PC-9 (cell line): ENCODE measurements at regions not wholly inside any gene's neighbourhood (a gene's known extent, or its start where the extent isn't known, plus 50 kb on each side); places are given as distances from the start of the nearest gene placed in this dataset.

ENCODE experiments used
- BruUV-seq: library from RNA; stranded (reverse); fragments of 400-500 nt; replicated peaks from 2 replicates; lab custom pipeline; 2021; lab: Mats Ljungman, UMichigan
- CTCF ChIA-PET: fragments of 300-600 bp; sonication (Branson Sonifier 250); formaldehyde crosslinking; loops from one replicate; lab custom pipeline; 2022; ENCODE audit warnings: antibody characterized with exemption; lab: Charles Lee
- POLR2A ChIA-PET: fragments of 300-600 bp; sonication (Branson Sonifier 250); formaldehyde crosslinking; loops from one replicate; lab custom pipeline; 2022; ENCODE audit warnings: antibody characterized with exemption; ENCODE audit not compliant: unreplicated experiment; lab: Charles Lee
- DNase-seq, 2 experiments: peaks; one replicate each; pipeline versions ENCODE4 v3.0.0 to v3.0.0-alpha.2; 2015 to 2022; ENCODE audit warnings: mixed read lengths in 1 of 2
- H2AFZ ChIP-seq: fragments of 200-600 bp; sonication (generic); 2 replicates; pipeline ENCODE4 v1.8.1; 2017; ENCODE audit warnings: antibody characterized with exemption
- H3F3A ChIP-seq: fragments of 200-600 bp; sonication (generic); 2 replicates; pipeline ENCODE4 v1.8.1; 2017; ENCODE audit warnings: antibody characterized with exemption, mild to moderate bottlenecking, low read depth; ENCODE audit not compliant: insufficient read depth
- H3K27ac ChIP-seq: fragments of 200-600 bp; sonication (generic); 2 replicates; pipeline ENCODE4 v1.6.1; 2016; ENCODE audit warnings: mixed run types
- H3K27me3 ChIP-seq: fragments of 200-600 bp; sonication (generic); 2 replicates; pipeline ENCODE4 v1.6.1; 2016; ENCODE audit warnings: low read depth, mixed run types; ENCODE audit not compliant: insufficient read depth
- H3K36me3 ChIP-seq: fragments of 200-600 bp; sonication (generic); 2 replicates; pipeline ENCODE4 v1.6.1; 2016; ENCODE audit warnings: low read depth, mixed run types
- H3K4me1 ChIP-seq: fragments of 200-600 bp; sonication (generic); replicated peaks from 2 replicates; pipeline ENCODE4 v1.6.1; 2016; ENCODE audit warnings: mixed run types; ENCODE audit not compliant: insufficient read depth
- H3K4me2 ChIP-seq: fragments of 200-600 bp; sonication (generic); 2 replicates; pipeline ENCODE4 v1.6.1; 2017; ENCODE audit warnings: mixed run types
- H3K4me3 ChIP-seq: fragments of 200-600 bp; sonication (generic); 2 replicates; pipeline ENCODE4 v1.6.1; 2016; ENCODE audit warnings: mixed run types
- H3K79me2 ChIP-seq: fragments of 200-600 bp; sonication (generic); 2 replicates; pipeline ENCODE4 v1.6.1; 2017; ENCODE audit warnings: low read depth, mixed run types
- H3K9me2 ChIP-seq: fragments of 200-600 bp; sonication (generic); 2 replicates; pipeline ENCODE4 v1.8.1; 2017; ENCODE audit warnings: mild to moderate bottlenecking; ENCODE audit not compliant: insufficient read depth
- H3K9me3 ChIP-seq: fragments of 200-600 bp; sonication (generic); 2 replicates; pipeline ENCODE4 v1.8.1; 2016; ENCODE audit warnings: low read depth; ENCODE audit not compliant: insufficient read depth
- H4K20me1 ChIP-seq: fragments of 200-600 bp; sonication (generic); 2 replicates; pipeline ENCODE4 v1.8.1; 2017; ENCODE audit not compliant: insufficient read depth
- EZH2 ChIP-seq: fragments of 200-600 bp; sonication (generic); IDR thresholded peaks from 2 replicates; pipeline ENCODE4 v1.8.0; 2017; ENCODE audit warnings: antibody characterized with exemption, low read depth
- intact Hi-C: fragments of 100-400 bp; cut with micrococcal nuclease; formaldehyde crosslinking; loops from one replicate; pipeline ENCODE4 v1.10.0; 2022; ENCODE audit not compliant: unreplicated experiment
- TF ChIP-seq, protein P1 (sequence below): fragments of 200-600 bp; sonication (generic); conservative IDR thresholded peaks from 2 replicates; pipeline ENCODE4 v1.6.1; 2017; ENCODE audit warnings: mixed run types, antibody characterized with exemption, mild to moderate bottlenecking, moderate library complexity

DNA sequence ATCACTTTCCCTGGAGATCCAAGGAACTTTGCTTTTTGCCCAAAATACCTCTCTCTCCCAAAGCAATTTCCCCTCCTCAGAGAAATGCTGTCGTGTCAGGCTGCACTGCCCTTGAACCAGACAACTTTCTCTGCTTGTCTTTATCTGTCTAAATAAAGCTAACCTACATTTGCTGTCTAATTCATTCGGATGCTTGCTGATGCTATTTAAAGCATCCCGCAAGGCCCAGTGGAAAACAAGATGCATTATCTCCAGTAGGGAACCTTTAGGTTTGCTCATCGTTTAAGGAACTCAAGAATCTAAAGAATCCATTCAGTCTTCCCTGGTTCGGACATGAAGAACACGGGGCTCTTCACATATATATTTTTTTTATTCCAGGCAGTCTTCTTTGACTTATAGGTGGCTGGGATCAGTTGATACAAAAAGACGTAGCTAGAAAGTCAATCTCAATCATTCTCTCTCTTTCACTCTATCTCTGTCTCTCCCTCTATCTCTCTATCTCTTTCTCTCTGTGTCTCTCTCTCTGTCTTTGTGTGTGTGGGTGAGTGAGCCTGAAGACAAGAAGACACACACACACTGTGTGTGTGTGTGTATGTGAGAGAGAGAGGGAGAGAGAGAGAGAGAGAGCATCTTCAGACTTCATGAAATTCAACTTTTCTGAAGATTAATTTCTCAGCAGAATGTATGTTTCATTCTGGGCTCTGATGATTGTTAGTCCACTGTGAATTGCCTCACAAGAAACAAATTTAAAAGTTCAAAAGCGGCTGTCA is 92.8 kb upstream of the MKLN1 start:
- Histone ChIP-seq H3K79me2 (no peaks in the 10 kb centered on the region), H3K9me2 (no peaks in the 10 kb centered on the region), H3K27me3 (no peaks in the 10 kb centered on the region), H4K20me1 (no peaks in the 10 kb centered on the region), H2AFZ (no peak overlapping the region), H3K4me3 (no peak overlapping the region), H3K27ac (no peak overlapping the region), H3K36me3 (no peaks in the 10 kb centered on the region), H3K9me3 (no peaks in the 10 kb centered on the region), H3F3A (peaks cover 16% of the 10 kb centered on the region), H3K4me1 (peaks cover 41% of the 10 kb centered on the region), H3K4me2 (peak overlapping the region; percentile 11; the same call in 1 of the 2 replicates)
- ChIA-PET CTCF (no interaction called here), POLR2A (interaction anchor here (0.5 to 0.9 kb wide), 3 partner anchors 92 to 221 kb away, joined by 3 to 8 read pairs (median 3); no protein-coding TSS in a partner anchor)
- TF ChIP-seq EZH2: no peak
- TF ChIP-seq, protein P1, sequence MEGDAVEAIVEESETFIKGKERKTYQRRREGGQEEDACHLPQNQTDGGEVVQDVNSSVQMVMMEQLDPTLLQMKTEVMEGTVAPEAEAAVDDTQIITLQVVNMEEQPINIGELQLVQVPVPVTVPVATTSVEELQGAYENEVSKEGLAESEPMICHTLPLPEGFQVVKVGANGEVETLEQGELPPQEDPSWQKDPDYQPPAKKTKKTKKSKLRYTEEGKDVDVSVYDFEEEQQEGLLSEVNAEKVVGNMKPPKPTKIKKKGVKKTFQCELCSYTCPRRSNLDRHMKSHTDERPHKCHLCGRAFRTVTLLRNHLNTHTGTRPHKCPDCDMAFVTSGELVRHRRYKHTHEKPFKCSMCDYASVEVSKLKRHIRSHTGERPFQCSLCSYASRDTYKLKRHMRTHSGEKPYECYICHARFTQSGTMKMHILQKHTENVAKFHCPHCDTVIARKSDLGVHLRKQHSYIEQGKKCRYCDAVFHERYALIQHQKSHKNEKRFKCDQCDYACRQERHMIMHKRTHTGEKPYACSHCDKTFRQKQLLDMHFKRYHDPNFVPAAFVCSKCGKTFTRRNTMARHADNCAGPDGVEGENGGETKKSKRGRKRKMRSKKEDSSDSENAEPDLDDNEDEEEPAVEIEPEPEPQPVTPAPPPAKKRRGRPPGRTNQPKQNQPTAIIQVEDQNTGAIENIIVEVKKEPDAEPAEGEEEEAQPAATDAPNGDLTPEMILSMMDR: no peak
- DNase-seq: no peak
- BruUV-seq: TSS peak; percentile 89
- intact Hi-C loops: loop anchor here (1.0 to 5.0 kb wide), 4 partner anchors 14 to 126 kb away; no protein-coding TSS in a partner anchor

DNA sequence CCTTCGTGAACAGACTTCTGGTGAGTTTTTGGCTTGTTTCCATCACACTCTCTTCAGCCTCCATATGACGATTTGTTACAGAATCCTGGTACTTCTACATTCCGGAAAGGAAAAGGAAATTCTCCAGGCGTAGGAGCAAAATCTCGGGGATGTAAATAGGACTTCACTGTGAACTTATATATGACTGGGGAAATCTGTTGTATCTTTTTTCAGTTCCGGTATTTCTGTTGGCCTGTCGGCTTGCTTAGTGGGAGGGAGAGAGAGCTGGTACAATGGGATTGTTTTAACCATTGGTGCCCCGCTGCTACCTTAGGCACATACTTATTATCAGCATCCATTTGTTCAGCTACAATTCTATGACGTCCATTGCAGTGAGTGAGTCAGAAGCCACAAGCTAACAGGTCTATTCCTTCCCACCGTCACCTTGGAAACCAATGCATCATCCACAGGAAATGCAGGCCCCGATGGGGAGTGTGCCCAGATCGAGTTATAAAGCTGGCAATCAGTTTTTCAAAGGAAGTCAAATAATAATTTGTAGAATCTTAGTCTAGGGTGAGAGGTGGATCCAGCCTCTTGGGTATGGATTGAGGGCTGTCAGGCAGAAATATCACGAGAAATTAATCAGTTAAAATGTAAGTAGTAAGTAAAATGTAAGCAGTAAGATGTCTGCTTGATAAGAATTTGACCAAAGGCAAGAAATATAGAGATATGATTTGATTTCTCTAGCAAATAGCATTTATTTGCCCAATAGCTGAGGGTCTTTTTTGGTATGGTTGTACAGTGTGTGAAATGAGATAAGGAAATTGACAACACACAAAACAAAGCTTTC is 92.0 kb upstream of the MKLN1 start:
- no peaks in the 10 kb centered on the region for H3K27me3 ChIP-seq
- H3F3A ChIP-seq: peaks cover 16% of the 10 kb centered on the region
- no peaks in the 10 kb centered on the region for H3K9me2 ChIP-seq
- H3K79me2 ChIP-seq: no peaks in the 10 kb centered on the region
- POLR2A ChIA-PET: interaction anchor here (0.5 to 0.9 kb wide), 3 partner anchors 91 to 220 kb away, joined by 3 to 8 read pairs (median 5); no protein-coding TSS in a partner anchor
- BruUV-seq: no TSS peak
- no peak overlapping the region for H3K4me3 ChIP-seq
- no peak overlapping the region for H2AFZ ChIP-seq
- no peaks in the 10 kb centered on the region for H3K36me3 ChIP-seq
- no peaks in the 10 kb centered on the region for H3K9me3 ChIP-seq
- CTCF ChIA-PET: interaction anchor here (0.5 kb wide), 1 partner anchor 67 kb away, joined by 3 read pairs; no protein-coding TSS in a partner anchor
- intact Hi-C loops: loop anchor here (1.0 to 5.0 kb wide), 4 partner anchors 14 to 127 kb away; no protein-coding TSS in a partner anchor
- peak overlapping the region; percentile 11 for H3K4me2 ChIP-seq
- H4K20me1 ChIP-seq: no peaks in the 10 kb centered on the region
- DNase-seq: peak; percentile 78 to 86
- H3K27ac ChIP-seq: peak overlapping the region; percentile 66
- no peak for TF ChIP-seq EZH2
- TF ChIP-seq, protein P1: no peak
- H3K4me1 ChIP-seq: peaks cover 41% of the 10 kb centered on the region

DNA sequence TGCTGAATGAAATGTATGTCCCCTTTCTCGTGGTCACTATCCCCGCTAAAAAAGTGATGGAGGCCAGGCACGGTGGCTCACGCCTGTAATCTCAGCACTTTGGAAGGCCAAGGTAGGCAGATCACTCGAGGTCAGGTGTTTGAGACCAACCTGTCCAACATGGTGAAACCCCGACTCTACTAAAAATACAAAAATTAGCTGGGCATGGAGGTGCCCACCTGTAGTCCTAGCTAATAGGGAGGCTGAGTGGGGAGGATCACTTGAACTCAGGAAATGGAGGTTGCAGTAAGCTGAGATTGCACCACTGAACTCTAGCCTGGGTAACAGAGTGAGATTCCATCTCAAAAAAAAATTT is 91.4 kb upstream of the MKLN1 start:
- intact Hi-C loops: loop anchor here (5.0 kb wide), 1 partner anchor 49 kb away; no protein-coding TSS in a partner anchor
- Histone ChIP-seq H3K27me3 (no peaks in the 10 kb centered on the region), H3K4me1 (peaks cover 39% of the 10 kb centered on the region), H3K36me3 (no peaks in the 10 kb centered on the region), H3K79me2 (no peaks in the 10 kb centered on the region), H3F3A (peaks cover 16% of the 10 kb centered on the region), H3K9me3 (no peaks in the 10 kb centered on the region), H2AFZ (no peak overlapping the region), H3K9me2 (no peaks in the 10 kb centered on the region), H3K4me3 (no peak overlapping the region), H4K20me1 (no peaks in the 10 kb centered on the region), H3K4me2 (peak overlapping the region; percentile 11; the same call in 1 of the 2 replicates), H3K27ac (peak overlapping the region; percentile 66)
- no peak for DNase-seq
- TF ChIP-seq, protein P1: no peak
- TF ChIP-seq EZH2: no peak
- TSS peak; percentile 92 for BruUV-seq
- ChIA-PET POLR2A (interaction anchor here (0.6 to 0.9 kb wide), 3 partner anchors 91 to 1262 kb away, joined by 4 to 8 read pairs (median 5); no protein-coding TSS in a partner anchor), CTCF (interaction anchor here (0.5 kb wide), 1 partner anchor 67 kb away, joined by 3 read pairs; no protein-coding TSS in a partner anchor)
